SK-N-SH treated with all-trans-retinoic acid at 6 μM for 48 hours (cell line): ENCODE measurements at regions not wholly inside any gene's neighbourhood (a gene's known extent, or its start where the extent isn't known, plus 50 kb on each side); places are given as distances from the start of the nearest gene placed in this dataset.

ENCODE experiments used
- BACH2 ChIP-seq: fragments of 250-450 bp; sonication (Bioruptor Pico); IDR thresholded peaks from 2 replicates; pipeline ENCODE4 v1.9.0; 2021; ENCODE audit warnings: mild to moderate bottlenecking, borderline replicate concordance
- CSDC2 ChIP-seq: fragments of 250-450 bp; sonication (Bioruptor Pico); IDR thresholded peaks from 2 replicates; pipeline ENCODE4 v1.5.0; 2020; ENCODE audit warnings: mild to moderate bottlenecking, moderate library complexity
- GLIS3 ChIP-seq: fragments of 250-450 bp; sonication (Bioruptor Pico); IDR thresholded peaks from 2 replicates; pipeline ENCODE4 v1.5.0; 2020; ENCODE audit warnings: mild to moderate bottlenecking, moderate library complexity
- ISL1 ChIP-seq: fragments of 250-450 bp; sonication (Bioruptor Pico); IDR thresholded peaks from 2 replicates; pipeline ENCODE4 v2.1.2; 2022; ENCODE audit warnings: mild to moderate bottlenecking, moderate library complexity
- RARB ChIP-seq: fragments of 250-450 bp; sonication (Bioruptor Pico); IDR thresholded peaks from 2 replicates; pipeline ENCODE4 v1.8.0; 2021; ENCODE audit warnings: mild to moderate bottlenecking, moderate library complexity
- ZC3H10 ChIP-seq: fragments of 250-450 bp; sonication (Bioruptor Pico); IDR thresholded peaks from 2 replicates; pipeline ENCODE4 v1.5.1; 2021; ENCODE audit warnings: mild to moderate bottlenecking, moderate library complexity
- ZFP3 ChIP-seq: fragments of 250-450 bp; sonication (Bioruptor Pico); IDR thresholded peaks from 2 replicates; pipeline ENCODE4 v1.5.0; 2020; ENCODE audit warnings: mild to moderate bottlenecking, moderate library complexity
- ZNF565 ChIP-seq: fragments of 450-650 bp; formaldehyde crosslinking; conservative IDR thresholded peaks from 2 replicates; pipeline ENCODE4 v1.5.0; 2020; ENCODE audit warnings: low read depth, mild to moderate bottlenecking, moderate library complexity
- TF ChIP-seq, protein P1 (sequence below): fragments of 250-450 bp; sonication (Bioruptor Pico); IDR thresholded peaks from 2 replicates; pipeline ENCODE4 v1.5.1; 2021; ENCODE audit warnings: mild to moderate bottlenecking, moderate library complexity
- TF ChIP-seq, protein P2 (sequence below): fragments of 250-450 bp; sonication (Bioruptor Pico); IDR thresholded peaks from 2 replicates; pipeline ENCODE4 v1.8.0; 2020; ENCODE audit warnings: mild to moderate bottlenecking, moderate library complexity, borderline replicate concordance
- TF ChIP-seq, protein P3 (sequence below): fragments of 250-450 bp; sonication (Bioruptor Pico); IDR thresholded peaks from 2 replicates; pipeline ENCODE4 v1.5.0; 2020; ENCODE audit warnings: mild to moderate bottlenecking, moderate library complexity
- TF ChIP-seq, protein P4 (sequence below): fragments of 250-450 bp; sonication (Bioruptor Pico); IDR thresholded peaks from 2 replicates; pipeline ENCODE4 v1.5.1; 2020; ENCODE audit warnings: low read depth, mild to moderate bottlenecking, moderate library complexity
- TF ChIP-seq, protein P5 (sequence below): fragments of 250-450 bp; sonication (Bioruptor Pico); IDR thresholded peaks from 2 replicates; pipeline ENCODE4 v1.8.0; 2021; ENCODE audit warnings: low read depth, mild to moderate bottlenecking, moderate library complexity, borderline replicate concordance

DNA sequence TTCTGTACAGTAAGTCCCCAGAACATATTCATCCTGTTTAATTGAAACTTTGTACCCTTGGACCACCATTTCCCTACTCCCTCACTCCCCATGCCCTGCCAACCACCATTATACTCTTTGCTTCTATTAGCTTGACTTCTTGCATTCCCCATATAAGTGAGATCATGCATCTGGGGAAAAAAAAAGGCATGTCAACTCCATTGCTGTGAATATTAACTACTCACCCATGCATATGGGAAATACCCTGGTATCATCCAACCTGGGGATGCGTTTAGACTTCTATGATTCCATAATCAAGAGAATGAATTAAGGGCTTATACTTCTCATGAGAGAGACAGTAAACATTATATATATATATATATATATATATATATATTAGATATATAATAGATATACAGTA, 659.4 kb upstream of the C9orf72 start:
- TF ChIP-seq, protein P1, sequence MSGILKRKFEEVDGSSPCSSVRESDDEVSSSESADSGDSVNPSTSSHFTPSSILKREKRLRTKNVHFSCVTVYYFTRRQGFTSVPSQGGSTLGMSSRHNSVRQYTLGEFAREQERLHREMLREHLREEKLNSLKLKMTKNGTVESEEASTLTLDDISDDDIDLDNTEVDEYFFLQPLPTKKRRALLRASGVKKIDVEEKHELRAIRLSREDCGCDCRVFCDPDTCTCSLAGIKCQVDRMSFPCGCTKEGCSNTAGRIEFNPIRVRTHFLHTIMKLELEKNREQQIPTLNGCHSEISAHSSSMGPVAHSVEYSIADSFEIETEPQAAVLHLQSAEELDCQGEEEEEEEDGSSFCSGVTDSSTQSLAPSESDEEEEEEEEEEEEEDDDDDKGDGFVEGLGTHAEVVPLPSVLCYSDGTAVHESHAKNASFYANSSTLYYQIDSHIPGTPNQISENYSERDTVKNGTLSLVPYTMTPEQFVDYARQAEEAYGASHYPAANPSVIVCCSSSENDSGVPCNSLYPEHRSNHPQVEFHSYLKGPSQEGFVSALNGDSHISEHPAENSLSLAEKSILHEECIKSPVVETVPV = no peak
- TF ChIP-seq ISL1 (CRISPR knock-in tag) = no peak
- TF ChIP-seq, protein P2, sequence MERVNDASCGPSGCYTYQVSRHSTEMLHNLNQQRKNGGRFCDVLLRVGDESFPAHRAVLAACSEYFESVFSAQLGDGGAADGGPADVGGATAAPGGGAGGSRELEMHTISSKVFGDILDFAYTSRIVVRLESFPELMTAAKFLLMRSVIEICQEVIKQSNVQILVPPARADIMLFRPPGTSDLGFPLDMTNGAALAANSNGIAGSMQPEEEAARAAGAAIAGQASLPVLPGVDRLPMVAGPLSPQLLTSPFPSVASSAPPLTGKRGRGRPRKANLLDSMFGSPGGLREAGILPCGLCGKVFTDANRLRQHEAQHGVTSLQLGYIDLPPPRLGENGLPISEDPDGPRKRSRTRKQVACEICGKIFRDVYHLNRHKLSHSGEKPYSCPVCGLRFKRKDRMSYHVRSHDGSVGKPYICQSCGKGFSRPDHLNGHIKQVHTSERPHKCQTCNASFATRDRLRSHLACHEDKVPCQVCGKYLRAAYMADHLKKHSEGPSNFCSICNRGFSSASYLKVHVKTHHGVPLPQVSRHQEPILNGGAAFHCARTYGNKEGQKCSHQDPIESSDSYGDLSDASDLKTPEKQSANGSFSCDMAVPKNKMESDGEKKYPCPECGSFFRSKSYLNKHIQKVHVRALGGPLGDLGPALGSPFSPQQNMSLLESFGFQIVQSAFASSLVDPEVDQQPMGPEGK = no peak
- no peak for TF ChIP-seq CSDC2 (CRISPR knock-in tag)
- TF ChIP-seq, protein P3, sequence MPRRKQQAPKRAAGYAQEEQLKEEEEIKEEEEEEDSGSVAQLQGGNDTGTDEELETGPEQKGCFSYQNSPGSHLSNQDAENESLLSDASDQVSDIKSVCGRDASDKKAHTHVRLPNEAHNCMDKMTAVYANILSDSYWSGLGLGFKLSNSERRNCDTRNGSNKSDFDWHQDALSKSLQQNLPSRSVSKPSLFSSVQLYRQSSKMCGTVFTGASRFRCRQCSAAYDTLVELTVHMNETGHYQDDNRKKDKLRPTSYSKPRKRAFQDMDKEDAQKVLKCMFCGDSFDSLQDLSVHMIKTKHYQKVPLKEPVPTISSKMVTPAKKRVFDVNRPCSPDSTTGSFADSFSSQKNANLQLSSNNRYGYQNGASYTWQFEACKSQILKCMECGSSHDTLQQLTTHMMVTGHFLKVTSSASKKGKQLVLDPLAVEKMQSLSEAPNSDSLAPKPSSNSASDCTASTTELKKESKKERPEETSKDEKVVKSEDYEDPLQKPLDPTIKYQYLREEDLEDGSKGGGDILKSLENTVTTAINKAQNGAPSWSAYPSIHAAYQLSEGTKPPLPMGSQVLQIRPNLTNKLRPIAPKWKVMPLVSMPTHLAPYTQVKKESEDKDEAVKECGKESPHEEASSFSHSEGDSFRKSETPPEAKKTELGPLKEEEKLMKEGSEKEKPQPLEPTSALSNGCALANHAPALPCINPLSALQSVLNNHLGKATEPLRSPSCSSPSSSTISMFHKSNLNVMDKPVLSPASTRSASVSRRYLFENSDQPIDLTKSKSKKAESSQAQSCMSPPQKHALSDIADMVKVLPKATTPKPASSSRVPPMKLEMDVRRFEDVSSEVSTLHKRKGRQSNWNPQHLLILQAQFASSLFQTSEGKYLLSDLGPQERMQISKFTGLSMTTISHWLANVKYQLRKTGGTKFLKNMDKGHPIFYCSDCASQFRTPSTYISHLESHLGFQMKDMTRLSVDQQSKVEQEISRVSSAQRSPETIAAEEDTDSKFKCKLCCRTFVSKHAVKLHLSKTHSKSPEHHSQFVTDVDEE = no peak
- no peak for TF ChIP-seq ZFP3 (CRISPR knock-in tag)
- no peak for TF ChIP-seq BACH2
- TF ChIP-seq ZC3H10 (CRISPR knock-in tag) = no peak
- TF ChIP-seq ZNF565 (CRISPR knock-in tag) = no peak
- TF ChIP-seq GLIS3 (CRISPR knock-in tag) = no peak
- TF ChIP-seq, protein P4, sequence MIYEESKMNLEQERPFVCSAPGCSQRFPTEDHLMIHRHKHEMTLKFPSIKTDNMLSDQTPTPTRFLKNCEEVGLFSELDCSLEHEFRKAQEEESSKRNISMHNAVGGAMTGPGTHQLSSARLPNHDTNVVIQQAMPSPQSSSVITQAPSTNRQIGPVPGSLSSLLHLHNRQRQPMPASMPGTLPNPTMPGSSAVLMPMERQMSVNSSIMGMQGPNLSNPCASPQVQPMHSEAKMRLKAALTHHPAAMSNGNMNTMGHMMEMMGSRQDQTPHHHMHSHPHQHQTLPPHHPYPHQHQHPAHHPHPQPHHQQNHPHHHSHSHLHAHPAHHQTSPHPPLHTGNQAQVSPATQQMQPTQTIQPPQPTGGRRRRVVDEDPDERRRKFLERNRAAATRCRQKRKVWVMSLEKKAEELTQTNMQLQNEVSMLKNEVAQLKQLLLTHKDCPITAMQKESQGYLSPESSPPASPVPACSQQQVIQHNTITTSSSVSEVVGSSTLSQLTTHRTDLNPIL (CRISPR knock-in tag) = no peak
- no peak for TF ChIP-seq RARB (CRISPR knock-in tag)
- TF ChIP-seq, protein P5, sequence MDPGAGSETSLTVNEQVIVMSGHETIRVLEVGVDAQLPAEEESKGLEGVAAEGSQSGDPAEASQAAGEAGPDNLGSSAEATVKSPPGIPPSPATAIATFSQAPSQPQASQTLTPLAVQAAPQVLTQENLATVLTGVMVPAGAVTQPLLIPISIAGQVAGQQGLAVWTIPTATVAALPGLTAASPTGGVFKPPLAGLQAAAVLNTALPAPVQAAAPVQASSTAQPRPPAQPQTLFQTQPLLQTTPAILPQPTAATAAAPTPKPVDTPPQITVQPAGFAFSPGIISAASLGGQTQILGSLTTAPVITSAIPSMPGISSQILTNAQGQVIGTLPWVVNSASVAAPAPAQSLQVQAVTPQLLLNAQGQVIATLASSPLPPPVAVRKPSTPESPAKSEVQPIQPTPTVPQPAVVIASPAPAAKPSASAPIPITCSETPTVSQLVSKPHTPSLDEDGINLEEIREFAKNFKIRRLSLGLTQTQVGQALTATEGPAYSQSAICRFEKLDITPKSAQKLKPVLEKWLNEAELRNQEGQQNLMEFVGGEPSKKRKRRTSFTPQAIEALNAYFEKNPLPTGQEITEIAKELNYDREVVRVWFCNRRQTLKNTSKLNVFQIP (CRISPR knock-in tag) = no peak
